ENCODE measurements at regions not wholly inside any gene's neighbourhood (a gene's known extent, or its start where the extent isn't known, plus 50 kb on each side); places are given as distances from the start of the nearest gene placed in this dataset.

- no peak for TF ChIP-seq XBP1 (CRISPR knock-in tag; IDR thresholded peaks at IDR 0.05)
- no peak for TF ChIP-seq ZNF3 (CRISPR knock-in tag; IDR thresholded peaks at IDR 0.05)
- TF ChIP-seq SALL1 (CRISPR knock-in tag; IDR thresholded peaks at IDR 0.05), result no peak
These were observed 191.7 kb upstream of the BTBD3 start for GRCh38 chr20:11726026-11726425.
